H1 (cell line): ENCODE measurements at regions not wholly inside any gene's neighbourhood (a gene's known extent, or its start where the extent isn't known, plus 50 kb on each side); places are given as distances from the start of the nearest gene placed in this dataset.

Source experiments
- CTCF ChIA-PET: fragments of 300-600 bp; sonication (Branson Sonifier 250); formaldehyde crosslinking; loops from one replicate; lab custom pipeline; 2021; ENCODE audit not compliant: partially characterized antibody; lab: Charles Lee
- POLR2A ChIA-PET: fragments of 300-600 bp; sonication (Branson Sonifier 250); formaldehyde crosslinking; loops from one replicate; lab custom pipeline; 2021; ENCODE audit warnings: inconsistent platforms; ENCODE audit not compliant: partially characterized antibody; lab: Charles Lee
- DNase-seq, 2 experiments: peaks; one replicate each; pipeline versions ENCODE4 v3.0.0 to v3.0.0-alpha.2; 2010 to 2022; ENCODE audit warnings: low spot score in 2 of 2, low read depth in 1 of 2, mixed read lengths in 1 of 2
- FAIRE-seq: peaks from 2 replicates; lab custom pipeline; 2011; peaks lifted over from hg19 to GRCh38; lab: Jason Lieb, UNC
- H2AFZ ChIP-seq: 2 replicates; pipeline ENCODE4 v1.8.1; 2012; ENCODE audit warnings: low read length, inconsistent platforms
- H2AK5ac ChIP-seq: 2 replicates; pipeline ENCODE4 v1.6.1; 2013; ENCODE audit warnings: low read depth, low read length
- H2BK120ac ChIP-seq: replicated peaks from 2 replicates; pipeline ENCODE3; 2013; ENCODE audit warnings: low read depth, low read length, inconsistent platforms
- H2BK12ac ChIP-seq: 2 replicates; pipeline ENCODE4 v1.6.1; 2013; ENCODE audit warnings: low read depth, low read length
- H2BK15ac ChIP-seq: 2 replicates; pipeline ENCODE4 v1.6.1; 2013; ENCODE audit warnings: low read length
- H2BK20ac ChIP-seq: 2 replicates; pipeline ENCODE4 v1.6.1; 2013; ENCODE audit warnings: low read length
- H2BK5ac ChIP-seq: 2 replicates; pipeline ENCODE4 v1.6.1; 2013; ENCODE audit warnings: low read depth, low read length
- H3K14ac ChIP-seq: 2 replicates; pipeline ENCODE4 v1.6.1; 2013; ENCODE audit warnings: inconsistent platforms; ENCODE audit not compliant: insufficient read length
- H3K18ac ChIP-seq: 2 replicates; pipeline ENCODE4 v1.6.1; 2013; ENCODE audit warnings: low read length; ENCODE audit errors: extremely low read depth
- H3K23ac ChIP-seq: 2 replicates; pipeline ENCODE4 v1.6.1; 2013; ENCODE audit warnings: inconsistent platforms; ENCODE audit not compliant: insufficient read length
- H3K23me2 ChIP-seq: 2 replicates; pipeline ENCODE4 v1.6.1; 2013; ENCODE audit warnings: low read depth, low read length
- H3K27ac ChIP-seq: 2 replicates; pipeline ENCODE4 v1.6.1; 2011; ENCODE audit warnings: low read depth, low read length, inconsistent platforms
- H3K27me3 ChIP-seq, 4 experiments: replicated peaks in 1 of 4; 1 replicate in 1 of 4; 2 replicates in 3 of 4; pipeline versions ENCODE4 v1.6.1 to v1.8.1; 2011 to 2013; ENCODE audit warnings: low read length in 3 of 4, mild to moderate bottlenecking in 3 of 4, inconsistent platforms in 2 of 4, mixed read lengths in 2 of 4, moderate library complexity in 1 of 4; ENCODE audit not compliant: control insufficient read depth in 3 of 4, insufficient read depth in 3 of 4; ENCODE audit errors: extremely low read depth in 1 of 4
- H3K36me3 ChIP-seq, 4 experiments: 2 replicates each; pipeline versions ENCODE4 v1.6.1 to v1.8.1; 2011 to 2013; ENCODE audit warnings: mild to moderate bottlenecking in 4 of 4, low read length in 3 of 4, moderate library complexity in 2 of 4, control low read depth in 1 of 4, inconsistent platforms in 1 of 4; ENCODE audit not compliant: insufficient read depth in 4 of 4, control insufficient read depth in 2 of 4
- H3K4ac ChIP-seq: replicated peaks from 2 replicates; pipeline ENCODE3; 2013; ENCODE audit warnings: low read length, low read depth, mixed read lengths, inconsistent platforms; ENCODE audit not compliant: insufficient read length
- H3K4me1 ChIP-seq, 4 experiments: replicated peaks in 1 of 4; 1 replicate in 1 of 4; 2 replicates in 3 of 4; pipeline versions ENCODE4 v1.6.1 to v1.8.1; 2011 to 2013; ENCODE audit warnings: low read length in 3 of 4, inconsistent platforms in 2 of 4, mixed read lengths in 1 of 4; ENCODE audit not compliant: insufficient read depth in 4 of 4, control insufficient read depth in 3 of 4
- H3K4me2 ChIP-seq, 2 experiments: 2 replicates each; pipeline versions ENCODE4 v1.6.1 to v1.8.1; 2011 to 2013; ENCODE audit warnings: low read depth in 2 of 2, low read length in 2 of 2, control low read depth in 1 of 2, inconsistent platforms in 1 of 2, mild to moderate bottlenecking in 1 of 2; ENCODE audit not compliant: insufficient read depth in 1 of 2
- H3K4me3 ChIP-seq, 4 experiments: fragments of 200-600, 300-600 bp in 1 of 4; sonication (generic), shearing (Covaris generic), sonication (Bioruptor Twin) in 1 of 4; 2 replicates each; pipeline versions ENCODE4 v1.5.1 to v1.8.1; 2011 to 2016; ENCODE audit warnings: low read length in 4 of 4, low read depth in 3 of 4, control low read depth in 2 of 4, inconsistent platforms in 2 of 4, mild to moderate bottlenecking in 2 of 4, mixed read lengths in 1 of 4, moderate library complexity in 1 of 4; ENCODE audit not compliant: insufficient read depth in 2 of 4; ENCODE audit errors: extremely low read depth in 1 of 4
- H3K56ac ChIP-seq: replicated peaks from 2 replicates; pipeline ENCODE3; 2013; ENCODE audit warnings: low read depth, mild to moderate bottlenecking, mixed read lengths, low read length, inconsistent platforms; ENCODE audit not compliant: insufficient read length
- H3K79me1 ChIP-seq: 2 replicates; pipeline ENCODE4 v1.6.1; 2013; ENCODE audit warnings: low read depth, low read length, control low read depth
- H3K79me2 ChIP-seq, 2 experiments: 2 replicates each; pipeline versions ENCODE4 v1.6.1 to v1.8.1; 2012 to 2013; ENCODE audit warnings: low read length in 2 of 2, mild to moderate bottlenecking in 2 of 2, inconsistent platforms in 1 of 2; ENCODE audit not compliant: insufficient read depth in 2 of 2, control insufficient read depth in 1 of 2
- H3K9ac ChIP-seq, 4 experiments: replicated peaks in 1 of 4; 1 replicate in 1 of 4; 2 replicates in 3 of 4; pipeline versions ENCODE4 v1.6.1 to v1.8.1; 2011 to 2013; ENCODE audit warnings: low read depth in 3 of 4, low read length in 3 of 4, control low read depth in 2 of 4, mild to moderate bottlenecking in 2 of 4, moderate library complexity in 2 of 4, inconsistent platforms in 1 of 4; ENCODE audit errors: extremely low read depth in 1 of 4
- H3K9me3 ChIP-seq, 2 experiments: 2 replicates each; pipeline versions ENCODE4 v1.6.1 to v1.8.1; 2012 to 2013; ENCODE audit warnings: mild to moderate bottlenecking in 2 of 2, moderate library complexity in 2 of 2, control low read depth in 1 of 2, inconsistent platforms in 1 of 2, low read depth in 1 of 2, low read length in 1 of 2, mixed read lengths in 1 of 2; ENCODE audit not compliant: insufficient read depth in 2 of 2
- H4K20me1 ChIP-seq, 2 experiments: replicated peaks in 1 of 2; 2 replicates each; pipeline versions ENCODE3 to v1.8.1; 2011 to 2013; ENCODE audit warnings: inconsistent platforms in 2 of 2, low read length in 2 of 2, mild to moderate bottlenecking in 1 of 2; ENCODE audit not compliant: insufficient read depth in 2 of 2, control insufficient read depth in 1 of 2
- H4K5ac ChIP-seq: 2 replicates; pipeline ENCODE4 v1.6.1; 2013; ENCODE audit warnings: low read length, low read depth, mixed read lengths, inconsistent platforms; ENCODE audit not compliant: insufficient read length
- H4K8ac ChIP-seq: 2 replicates; pipeline ENCODE4 v1.8.0; 2013; ENCODE audit warnings: mild to moderate bottlenecking, moderate library complexity, low read length, inconsistent platforms; ENCODE audit not compliant: insufficient read depth; ENCODE audit errors: extremely low read depth
- H4K91ac ChIP-seq: replicated peaks from 2 replicates; pipeline ENCODE3; 2013; ENCODE audit warnings: low read length, mixed read lengths, inconsistent platforms; ENCODE audit not compliant: insufficient read length
- CTBP2 ChIP-seq: IDR thresholded peaks from 2 replicates; pipeline ENCODE4 v1.7.0; 2011; ENCODE audit warnings: borderline replicate concordance, mild to moderate bottlenecking, moderate library complexity, mixed read lengths, low read length; ENCODE audit not compliant: insufficient read depth, insufficient read length
- FOSL1 ChIP-seq: IDR thresholded peaks from 2 replicates; pipeline ENCODE4 v1.6.1; 2011; ENCODE audit warnings: mild to moderate bottlenecking, low read depth, low read length, moderate library complexity; ENCODE audit not compliant: insufficient read depth
- GTF2F1 ChIP-seq: IDR thresholded peaks from 2 replicates; pipeline ENCODE4 v1.6.1; 2012; ENCODE audit warnings: low read depth, low read length, improper control_type of control experiment, borderline replicate concordance
- HDAC6 ChIP-seq: IDR thresholded peaks from one replicate; pipeline ENCODE4 v1.7.1; 2012; ENCODE audit warnings: low read depth, mild to moderate bottlenecking, inconsistent platforms, low read length, moderate library complexity
- RBBP5 ChIP-seq: IDR thresholded peaks from 2 replicates; pipeline ENCODE4 v1.7.1; 2012; ENCODE audit warnings: low read depth, mild to moderate bottlenecking, inconsistent platforms, low read length, moderate library complexity, borderline replicate concordance
- YY1 ChIP-seq: IDR thresholded peaks from 2 replicates; pipeline ENCODE4 v1.6.1; 2011; ENCODE audit warnings: low read depth, mild to moderate bottlenecking, low read length
- WGBS, 2 experiments: shearing (Covaris generic) in 1 of 2; methylation state at CpG; one replicate each; pipeline versions ENCODE4 v1.1.6 to v1.1.7; 2013 to 2015; ENCODE audit warnings: low lambda C conversion rate in 2 of 2, mixed read lengths in 2 of 2, inconsistent platforms in 1 of 2, low coverage in 1 of 2, missing lambda C conversion rate in 1 of 2; ENCODE audit not compliant: insufficient replicate concordance in 2 of 2, insufficient coverage in 1 of 2, insufficient read length in 1 of 2; ENCODE audit errors: extremely low coverage in 1 of 2, missing lambda C conversion rate in 1 of 2; 5-methylcytosine and 5-hydroxymethylcytosine counted together
- TF ChIP-seq, protein P1 (sequence below): IDR thresholded peaks from 2 replicates; pipeline ENCODE4 v1.6.1; 2011; ENCODE audit warnings: low read length, improper control_type of control experiment

GRCh38 chr11:12603143-12604088 is 70.8 kb upstream of the TEAD1 start:
- no peak overlapping the region for H4K8ac ChIP-seq
- WGBS, 2 experiments: 74% methylated on average over 3 of the region's 3 CpGs; no CpG with 5 or more reads in 1 of the 2 experiments
- H3K4ac ChIP-seq: no peak overlapping the region
- H2BK15ac ChIP-seq: no peak overlapping the region
- no peak overlapping the region for H3K4me3 ChIP-seq
- ChIA-PET POLR2A (no interaction called here), CTCF (interaction anchor here (1.0 to 5.4 kb wide), 4 partner anchors 11 to 287 kb away, joined by 3 to 58 read pairs (median 3); no protein-coding TSS in a partner anchor)
- no peak overlapping the region for H2BK20ac ChIP-seq
- no peak overlapping the region for H4K5ac ChIP-seq
- no peak overlapping the region for H2AFZ ChIP-seq
- no peak overlapping the region for H2BK5ac ChIP-seq
- H3K79me1 ChIP-seq: no peaks in the 10 kb centered on the region
- no peaks in the 10 kb centered on the region for H3K9me3 ChIP-seq
- no peaks in the 10 kb centered on the region for H3K23me2 ChIP-seq
- H3K4me2 ChIP-seq: no peak overlapping the region
- H3K27ac ChIP-seq: no peak overlapping the region
- H3K4me1 ChIP-seq: peaks cover 0 to 4% (median 0%) of the 10 kb centered on the region in 4 experiments; a peak in 1 of 7 replicates
- no peak overlapping the region for H2BK12ac ChIP-seq
- H2AK5ac ChIP-seq: no peak overlapping the region
- FAIRE-seq (no peak), DNase-seq (no peak)
- H3K36me3 ChIP-seq: no peaks in the 10 kb centered on the region
- no peak overlapping the region for H2BK120ac ChIP-seq
- no peaks in the 10 kb centered on the region for H3K27me3 ChIP-seq
- no peak overlapping the region for H3K14ac ChIP-seq
- no peak overlapping the region for H3K9ac ChIP-seq
- H4K91ac ChIP-seq: no peak overlapping the region
- no peaks in the 10 kb centered on the region for H4K20me1 ChIP-seq
- no peak overlapping the region for H3K18ac ChIP-seq
- H3K56ac ChIP-seq: no peak overlapping the region
- no peaks in the 10 kb centered on the region for H3K79me2 ChIP-seq
- no peak overlapping the region for H3K23ac ChIP-seq
- no peak for TF ChIP-seq FOSL1
- TF ChIP-seq HDAC6: no peak
- TF ChIP-seq CTBP2: no peak
- TF ChIP-seq, protein P1, sequence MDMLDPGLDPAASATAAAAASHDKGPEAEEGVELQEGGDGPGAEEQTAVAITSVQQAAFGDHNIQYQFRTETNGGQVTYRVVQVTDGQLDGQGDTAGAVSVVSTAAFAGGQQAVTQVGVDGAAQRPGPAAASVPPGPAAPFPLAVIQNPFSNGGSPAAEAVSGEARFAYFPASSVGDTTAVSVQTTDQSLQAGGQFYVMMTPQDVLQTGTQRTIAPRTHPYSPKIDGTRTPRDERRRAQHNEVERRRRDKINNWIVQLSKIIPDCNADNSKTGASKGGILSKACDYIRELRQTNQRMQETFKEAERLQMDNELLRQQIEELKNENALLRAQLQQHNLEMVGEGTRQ: no peak
- TF ChIP-seq GTF2F1: no peak
- TF ChIP-seq RBBP5: no peak
- no peak for TF ChIP-seq YY1
